ENCODE measurements at regions not wholly inside any gene's neighbourhood (a gene's known extent, or its start where the extent isn't known, plus 50 kb on each side); places are given as distances from the start of the nearest gene placed in this dataset.

- no peak for DNase-seq
These were observed 249.2 kb upstream of the RPS6KA3 start for GRCh38 chrX:20515841-20516461.

GRCh38 chrX:20514358-20514757, 247.6 kb upstream of the RPS6KA3 start:
- DNase-seq, result no peak

- no peak for DNase-seq
These were observed 246.5 kb upstream of the RPS6KA3 start for GRCh38 chrX:20513185-20513584.

GRCh38 chrX:20511792-20512191, 245.1 kb upstream of the RPS6KA3 start:
- no peak for DNase-seq

- no peak for DNase-seq
These were observed 241.4 kb upstream of the RPS6KA3 start for GRCh38 chrX:20507901-20508620.

GRCh38 chrX:20506739-20507138, 240.0 kb upstream of the RPS6KA3 start:
- DNase-seq, result no peak

- DNase-seq, result no peak
These were observed 234.2 kb upstream of the RPS6KA3 start for GRCh38 chrX:20500949-20501348.

- DNase-seq, result no peak
These were observed 233.6 kb upstream of the RPS6KA3 start for GRCh38 chrX:20500171-20500865.

GRCh38 chrX:20499763-20500162, 233.1 kb upstream of the RPS6KA3 start:
- DNase-seq, result no peak

GRCh38 chrX:20498851-20499635, 232.3 kb upstream of the RPS6KA3 start:
- no peak for DNase-seq

- DNase-seq, result no peak
These were observed 228.9 kb upstream of the RPS6KA3 start for GRCh38 chrX:20495575-20495974.

- no peak for DNase-seq
These were observed 221.8 kb upstream of the RPS6KA3 start for GRCh38 chrX:20488473-20488872.

- DNase-seq, result no peak
These were observed 220.5 kb upstream of the RPS6KA3 start for GRCh38 chrX:20487227-20487626.

GRCh38 chrX:20481632-20482031, 214.9 kb upstream of the RPS6KA3 start:
- DNase-seq, result no peak

- DNase-seq, result no peak
These were observed 213.2 kb upstream of the RPS6KA3 start for GRCh38 chrX:20479896-20480295.

- no peak for DNase-seq
These were observed 212.3 kb upstream of the RPS6KA3 start for GRCh38 chrX:20479048-20479447.

GRCh38 chrX:20477836-20478524, 211.3 kb upstream of the RPS6KA3 start:
- no peak for DNase-seq

GRCh38 chrX:20477219-20477618, 210.5 kb upstream of the RPS6KA3 start:
- no peak for DNase-seq

GRCh38 chrX:20472620-20473258, 206.0 kb upstream of the RPS6KA3 start:
- no peak for DNase-seq

GRCh38 chrX:20472148-20472547, 205.4 kb upstream of the RPS6KA3 start:
- no peak for DNase-seq

GRCh38 chrX:20471483-20471882, 204.8 kb upstream of the RPS6KA3 start:
- DNase-seq, result no peak

All from effector CD4-positive, alpha-beta T cell (primary cell).